Osteoblast (primary cell): ENCODE measurements at regions not wholly inside any gene's neighbourhood (a gene's known extent, or its start where the extent isn't known, plus 50 kb on each side); places are given as distances from the start of the nearest gene placed in this dataset.

Source experiments
- DNase-seq: peaks from one replicate; pipeline ENCODE4 v3.0.0; 2011; ENCODE audit warnings: low spot score, mixed read lengths; ENCODE audit not compliant: insufficient read length; ENCODE audit errors: missing footprints
- H2AFZ ChIP-seq: 2 replicates; pipeline ENCODE4 v1.6.0; 2011; ENCODE audit warnings: mild to moderate bottlenecking, low read length
- H3K27ac ChIP-seq: 2 replicates; pipeline ENCODE4 v1.5.1; 2011; ENCODE audit warnings: mild to moderate bottlenecking, low read depth, low read length, moderate library complexity
- H3K27me3 ChIP-seq: 2 replicates; pipeline ENCODE4 v1.6.0; 2012; ENCODE audit warnings: mild to moderate bottlenecking, control low read depth, inconsistent platforms, low read length, moderate library complexity; ENCODE audit not compliant: insufficient read depth
- H3K36me3 ChIP-seq: 2 replicates; pipeline ENCODE4 v1.5.1; 2011; ENCODE audit warnings: mild to moderate bottlenecking, low read length, control low read depth, moderate library complexity; ENCODE audit not compliant: insufficient read depth
- H3K4me1 ChIP-seq: 2 replicates; pipeline ENCODE4 v1.5.1; 2011; ENCODE audit warnings: mild to moderate bottlenecking, low read length, control low read depth, moderate library complexity; ENCODE audit not compliant: insufficient read depth
- H3K4me2 ChIP-seq: 2 replicates; pipeline ENCODE4 v1.6.0; 2011; ENCODE audit warnings: mild to moderate bottlenecking, low read length; ENCODE audit not compliant: insufficient read depth
- H3K4me3 ChIP-seq: fragments of 200-600 bp; sonication (generic); 3 replicates; pipeline ENCODE4 v1.5.1; 2012; ENCODE audit warnings: mild to moderate bottlenecking, low read length, inconsistent platforms; ENCODE audit not compliant: insufficient read depth
- H3K79me2 ChIP-seq: 2 replicates; pipeline ENCODE4 v1.6.0; 2012; ENCODE audit warnings: mild to moderate bottlenecking, low read length, control low read depth, inconsistent platforms; ENCODE audit not compliant: insufficient read depth
- H3K9me3 ChIP-seq: 2 replicates; pipeline ENCODE4 v1.5.1; 2011; ENCODE audit warnings: low read depth, low read length, control low read depth
- H4K20me1 ChIP-seq: 2 replicates; pipeline ENCODE4 v1.6.0; 2012; ENCODE audit warnings: mild to moderate bottlenecking, low read length, control low read depth; ENCODE audit not compliant: insufficient read depth
- TF ChIP-seq, protein P1 (sequence below): IDR thresholded peaks from 2 replicates; pipeline ENCODE4 v1.5.1; 2011; ENCODE audit warnings: mild to moderate bottlenecking, low read depth, low read length, moderate library complexity; ENCODE audit errors: extremely low read depth

GRCh38 chr21:35319684-35320283 lies 270.7 kb upstream of the RUNX1 start:
- Histone ChIP-seq H3K27me3 (no peaks in the 10 kb centered on the region), H3K36me3 (no peaks in the 10 kb centered on the region), H3K4me3 (no peak overlapping the region), H2AFZ (no peak overlapping the region), H3K27ac (no peak overlapping the region), H3K4me2 (no peak overlapping the region), H3K9me3 (no peaks in the 10 kb centered on the region), H3K4me1 (peaks cover 22% of the 10 kb centered on the region), H4K20me1 (no peaks in the 10 kb centered on the region), H3K79me2 (no peaks in the 10 kb centered on the region)
- no peak for DNase-seq
- TF ChIP-seq, protein P1, sequence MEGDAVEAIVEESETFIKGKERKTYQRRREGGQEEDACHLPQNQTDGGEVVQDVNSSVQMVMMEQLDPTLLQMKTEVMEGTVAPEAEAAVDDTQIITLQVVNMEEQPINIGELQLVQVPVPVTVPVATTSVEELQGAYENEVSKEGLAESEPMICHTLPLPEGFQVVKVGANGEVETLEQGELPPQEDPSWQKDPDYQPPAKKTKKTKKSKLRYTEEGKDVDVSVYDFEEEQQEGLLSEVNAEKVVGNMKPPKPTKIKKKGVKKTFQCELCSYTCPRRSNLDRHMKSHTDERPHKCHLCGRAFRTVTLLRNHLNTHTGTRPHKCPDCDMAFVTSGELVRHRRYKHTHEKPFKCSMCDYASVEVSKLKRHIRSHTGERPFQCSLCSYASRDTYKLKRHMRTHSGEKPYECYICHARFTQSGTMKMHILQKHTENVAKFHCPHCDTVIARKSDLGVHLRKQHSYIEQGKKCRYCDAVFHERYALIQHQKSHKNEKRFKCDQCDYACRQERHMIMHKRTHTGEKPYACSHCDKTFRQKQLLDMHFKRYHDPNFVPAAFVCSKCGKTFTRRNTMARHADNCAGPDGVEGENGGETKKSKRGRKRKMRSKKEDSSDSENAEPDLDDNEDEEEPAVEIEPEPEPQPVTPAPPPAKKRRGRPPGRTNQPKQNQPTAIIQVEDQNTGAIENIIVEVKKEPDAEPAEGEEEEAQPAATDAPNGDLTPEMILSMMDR, result no peak

DNA sequence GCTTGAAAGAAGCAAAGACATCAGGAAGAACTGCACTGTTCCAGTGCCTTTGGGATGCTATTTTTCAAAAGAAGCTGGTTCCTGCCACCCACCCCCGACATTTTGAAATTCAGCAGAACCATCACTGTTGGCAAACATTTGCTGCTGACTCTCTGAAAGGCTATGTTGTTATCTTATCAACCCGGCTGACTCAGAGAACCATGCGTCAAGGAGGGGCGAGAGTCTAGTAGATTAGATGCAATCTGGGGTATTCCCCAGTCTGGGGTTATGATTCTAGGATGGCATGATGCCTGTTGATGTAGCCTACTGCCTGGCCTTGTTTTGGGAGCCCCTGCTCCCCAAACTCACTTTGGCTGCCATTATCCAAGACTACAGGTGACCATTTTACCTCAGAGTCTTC lies 267.8 kb upstream of the RUNX1 start:
- H3K36me3 ChIP-seq, result no peaks in the 10 kb centered on the region
- no peak overlapping the region for H3K4me3 ChIP-seq
- H3K79me2 ChIP-seq, result no peaks in the 10 kb centered on the region
- H4K20me1 ChIP-seq, result no peaks in the 10 kb centered on the region
- peaks cover 10% of the 10 kb centered on the region for H3K4me1 ChIP-seq
- no peaks in the 10 kb centered on the region for H3K27me3 ChIP-seq
- TF ChIP-seq, protein P1, result no peak
- H2AFZ ChIP-seq, result peak overlapping the region; percentile 62
- H3K9me3 ChIP-seq, result no peaks in the 10 kb centered on the region
- no peak for DNase-seq
- H3K27ac ChIP-seq, result peak overlapping the region; percentile 53
- no peak overlapping the region for H3K4me2 ChIP-seq

GRCh38 chr21:35316456-35316855 lies 267.4 kb upstream of the RUNX1 start:
- Histone ChIP-seq H4K20me1 (no peaks in the 10 kb centered on the region), H3K36me3 (no peaks in the 10 kb centered on the region), H3K9me3 (no peaks in the 10 kb centered on the region), H3K27me3 (no peaks in the 10 kb centered on the region), H3K4me1 (peaks cover 10% of the 10 kb centered on the region), H3K79me2 (no peaks in the 10 kb centered on the region), H3K27ac (peak overlapping the region; percentile 53), H3K4me3 (no peak overlapping the region), H3K4me2 (no peak overlapping the region), H2AFZ (peak overlapping the region; percentile 62)
- no peak for DNase-seq
- TF ChIP-seq, protein P1, result no peak

- Histone ChIP-seq H3K9me3 (no peaks in the 10 kb centered on the region), H4K20me1 (no peaks in the 10 kb centered on the region), H3K36me3 (no peaks in the 10 kb centered on the region), H3K27ac (no peak overlapping the region), H3K79me2 (no peaks in the 10 kb centered on the region), H2AFZ (no peak overlapping the region), H3K4me2 (no peak overlapping the region), H3K4me3 (no peak overlapping the region), H3K27me3 (no peaks in the 10 kb centered on the region), H3K4me1 (peaks cover 10% of the 10 kb centered on the region)
- TF ChIP-seq, protein P1, result no peak
- no peak for DNase-seq
Measured at GRCh38 chr21:35314857-35315582, 265.9 kb upstream of the RUNX1 start.
